CMK (cell line): ENCODE measurements at regions not wholly inside any gene's neighbourhood (a gene's known extent, or its start where the extent isn't known, plus 50 kb on each side); places are given as distances from the start of the nearest gene placed in this dataset.

Experiments
- DNase-seq: peaks from one replicate; pipeline ENCODE4 v3.0.0-alpha.2; 2010; ENCODE audit warnings: low read depth

- DNase-seq = no peak
Measured at GRCh38 chr4:184575306-184575705, 73.9 kb downstream of the CASP3 start.

DNA sequence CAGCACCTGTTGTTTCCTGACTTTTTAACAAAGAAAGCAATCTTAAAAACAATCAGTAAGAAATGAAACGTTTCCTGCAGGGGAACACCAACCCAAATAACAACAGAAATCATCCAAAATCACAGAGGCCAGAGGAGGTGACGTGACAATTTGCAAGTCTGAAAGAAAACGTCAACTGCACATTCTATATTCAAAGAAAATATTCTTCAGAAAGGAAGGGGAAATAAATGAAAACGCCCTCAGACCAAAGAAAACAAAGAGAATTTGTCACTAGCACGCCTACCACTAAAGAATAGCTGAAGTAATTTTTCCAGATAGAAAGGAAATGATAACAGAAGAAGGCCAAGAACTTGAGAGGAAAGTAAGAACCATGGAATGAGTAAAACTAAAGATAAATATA is 74.4 kb downstream of the CASP3 start:
- no peak for DNase-seq

DNA sequence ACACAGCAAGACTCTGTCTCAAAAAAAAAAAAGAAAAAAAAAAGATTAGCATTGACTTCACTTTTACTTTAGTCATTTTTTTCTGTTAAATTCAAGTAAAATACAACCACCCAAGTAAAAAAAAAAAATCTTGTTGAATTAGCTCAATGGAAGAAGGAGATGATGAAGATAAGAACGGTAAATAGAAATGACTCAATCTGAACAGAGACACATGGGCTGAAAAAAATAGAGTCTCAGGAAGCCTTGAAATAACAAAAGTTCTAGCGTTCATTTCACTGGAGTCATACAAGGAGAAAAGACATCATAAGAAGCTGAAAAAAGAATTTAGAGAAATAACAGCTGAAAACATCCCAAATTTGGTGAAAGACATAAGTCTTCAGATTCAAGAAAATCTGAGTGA is 75.5 kb downstream of the CASP3 start:
- DNase-seq = no peak

DNA sequence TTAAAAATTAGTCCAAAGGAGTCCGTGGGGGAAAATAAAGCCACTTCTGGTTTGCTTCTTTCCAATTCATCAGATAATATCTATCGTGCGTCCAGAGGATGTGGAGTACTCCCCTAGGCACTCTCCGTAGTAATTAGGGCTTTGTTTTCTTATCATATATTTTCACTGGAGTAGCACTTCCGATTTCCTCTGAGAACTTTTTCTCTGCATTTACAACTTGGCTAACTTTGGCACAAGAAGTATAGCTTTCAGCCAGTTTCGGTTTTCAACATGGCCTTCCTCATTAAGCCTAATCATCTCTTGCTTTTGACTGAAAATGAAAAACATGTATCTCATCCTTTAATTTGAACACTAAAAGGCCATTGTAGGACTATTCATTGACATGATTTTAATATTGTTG is 80.5 kb downstream of the CASP3 start:
- no peak for DNase-seq

DNA sequence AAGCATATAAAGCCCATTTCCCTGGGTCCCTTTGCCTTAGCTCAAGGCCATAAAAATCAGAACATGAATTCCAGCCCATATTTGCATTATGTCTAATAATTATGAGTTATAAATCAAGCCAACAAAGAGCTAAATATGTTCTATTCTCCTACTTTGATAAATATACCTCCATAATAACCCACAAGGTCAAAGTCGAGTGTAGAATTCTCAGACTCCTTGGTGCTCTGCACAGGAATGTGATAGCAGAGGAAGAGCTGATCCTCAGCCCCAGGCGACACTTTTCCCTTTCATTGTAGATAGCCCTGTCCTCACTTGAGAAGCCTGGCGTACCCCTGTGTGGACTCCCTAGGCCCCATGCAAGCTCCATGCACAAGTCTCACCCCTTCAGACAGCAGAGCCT is 85.6 kb downstream of the CASP3 start:
- DNase-seq = no peak

DNA sequence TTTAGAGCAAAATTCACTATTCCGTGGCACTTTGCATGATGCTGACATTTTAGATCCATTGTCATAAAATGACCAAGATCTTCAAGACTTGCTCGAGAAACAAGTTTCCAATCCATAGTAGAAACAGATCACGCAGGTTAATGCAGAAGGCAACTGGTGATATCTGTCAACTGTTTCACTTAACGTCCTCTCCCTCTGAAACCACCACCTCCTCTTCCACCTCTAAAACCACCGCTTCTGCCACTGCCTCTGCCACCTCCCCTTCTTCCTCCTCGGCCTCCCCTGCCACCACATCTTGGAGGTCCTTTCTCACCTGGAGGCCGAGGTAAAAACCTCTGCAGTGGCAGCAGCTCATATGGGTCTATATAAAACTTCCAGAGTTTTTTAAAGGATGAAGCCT is 84.6 kb upstream of the IRF2 start:
- no peak for DNase-seq

GRCh38 chr4:184553891-184554290 is 79.5 kb upstream of the IRF2 start:
- DNase-seq = no peak

- no peak for DNase-seq
Measured at GRCh38 chr4:184550476-184550875, 76.1 kb upstream of the IRF2 start.

- DNase-seq = no peak
Measured at GRCh38 chr4:184548648-184549341, 74.4 kb upstream of the IRF2 start.

- no peak for DNase-seq
Measured at GRCh38 chr4:184548316-184548647, 73.9 kb upstream of the IRF2 start.

DNA sequence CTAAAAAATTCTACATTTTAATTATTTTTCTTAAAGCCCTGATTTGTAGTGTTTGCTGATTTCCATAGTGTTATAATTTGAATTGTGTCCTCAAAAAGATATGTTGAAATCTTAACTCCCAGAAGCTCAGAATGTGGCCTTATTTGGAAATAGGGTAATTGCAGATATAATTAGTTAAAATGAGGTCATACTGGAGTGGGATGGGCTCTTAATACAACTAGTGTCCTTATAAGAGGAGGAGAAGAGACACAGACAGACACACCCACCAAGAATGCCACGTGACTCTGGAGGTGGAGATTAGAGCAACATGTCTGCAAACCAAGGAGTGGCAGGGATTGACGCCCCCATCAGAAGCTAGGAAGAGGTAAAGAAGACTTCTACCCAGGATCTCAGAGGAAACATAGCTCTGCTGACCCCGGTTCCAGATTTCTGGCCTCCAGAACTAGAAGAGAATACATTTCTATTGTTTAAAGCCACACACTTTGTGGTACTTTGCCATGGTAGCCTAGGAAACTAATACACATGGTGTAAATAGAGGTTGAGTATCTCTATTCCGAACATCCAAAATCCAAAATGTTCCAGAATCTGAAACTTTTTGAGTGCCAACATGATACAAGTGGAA is 70.5 kb upstream of the IRF2 start:
- DNase-seq = no peak

- no peak for DNase-seq
Measured at GRCh38 chr4:184541907-184542306, 67.6 kb upstream of the IRF2 start.

- no peak for DNase-seq
Measured at GRCh38 chr4:184540307-184540706, 66.0 kb upstream of the IRF2 start.

GRCh38 chr4:184538023-184538599 is 63.8 kb upstream of the IRF2 start:
- peak; percentile 76 for DNase-seq

GRCh38 chr4:184537269-184538022 is 63.1 kb upstream of the IRF2 start:
- DNase-seq = peak; percentile 82

GRCh38 chr4:184536881-184537248 is 62.5 kb upstream of the IRF2 start:
- no peak for DNase-seq

- DNase-seq = no peak
Measured at GRCh38 chr4:184536065-184536880, 61.9 kb upstream of the IRF2 start.

DNA sequence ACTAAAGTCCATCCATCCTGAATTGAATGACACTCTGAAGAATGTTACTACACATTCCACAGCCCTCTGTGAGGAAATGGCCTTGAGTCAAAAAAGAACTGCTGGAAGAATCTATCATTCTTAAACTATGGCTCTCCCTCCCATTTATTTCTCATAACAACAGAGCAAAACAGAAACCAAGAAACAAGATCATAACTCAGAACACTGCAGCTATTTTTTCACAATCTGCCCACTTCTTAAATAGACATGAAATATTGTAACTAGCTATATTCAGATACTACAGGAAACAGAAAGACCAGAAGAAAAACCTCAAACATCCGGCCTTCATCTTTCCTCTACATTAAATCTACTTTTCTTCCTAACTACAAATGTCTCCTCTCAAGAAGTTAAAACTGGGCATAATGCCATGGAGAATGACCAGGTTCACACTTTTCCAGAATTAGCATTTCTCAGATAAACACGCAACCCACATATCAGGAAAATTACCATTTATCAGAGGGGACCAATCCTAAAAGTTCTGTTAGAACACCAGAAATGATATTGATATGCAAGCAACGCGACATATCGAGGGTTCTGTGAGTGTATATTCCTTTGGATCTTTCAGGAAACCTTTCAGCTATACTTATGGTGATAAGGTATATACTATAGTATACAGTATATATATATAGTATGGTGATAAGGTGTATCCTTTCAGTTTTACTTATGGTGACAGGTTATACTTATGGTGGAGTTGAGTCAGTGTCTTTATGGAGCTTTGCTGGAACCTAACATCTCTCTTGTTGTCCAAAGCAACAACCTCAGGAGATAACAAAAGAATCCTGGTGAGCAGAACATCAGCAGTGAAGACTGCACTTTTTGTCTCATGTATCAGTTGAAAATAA is 60.4 kb upstream of the IRF2 start:
- DNase-seq = no peak

- DNase-seq = no peak
Measured at GRCh38 chr4:184533908-184534307, 59.6 kb upstream of the IRF2 start.

DNA sequence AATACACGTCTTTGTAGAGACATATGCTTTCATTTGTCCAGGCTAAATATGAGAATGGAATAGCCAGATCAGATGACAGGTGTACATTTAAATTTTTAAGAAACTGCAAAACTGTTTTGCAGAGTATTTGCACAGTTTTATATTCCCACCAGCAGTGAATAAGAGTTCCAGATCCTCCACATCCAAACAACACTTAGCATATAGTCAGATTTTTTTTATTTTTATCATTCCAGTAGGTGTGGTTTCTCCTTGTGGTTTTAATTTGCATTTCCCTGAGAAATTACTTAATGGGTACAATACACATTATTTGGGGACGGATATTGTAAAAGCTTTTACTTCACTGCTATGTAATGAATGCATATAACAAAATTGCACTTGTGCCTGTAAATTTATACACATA is 56.7 kb upstream of the IRF2 start:
- no peak for DNase-seq

GRCh38 chr4:184529283-184529682 is 54.9 kb upstream of the IRF2 start:
- no peak for DNase-seq
